BE2C (cell line): ENCODE measurements at regions not wholly inside any gene's neighbourhood (a gene's known extent, or its start where the extent isn't known, plus 50 kb on each side); places are given as distances from the start of the nearest gene placed in this dataset.
"Not testable (repeated sequence)": the region's sequence is repeated elsewhere in the genome, so short reads cannot be mapped to it uniquely, and the experiment has no call there.

Experiments
- DNase-seq: peaks from one replicate; pipeline ENCODE4 v3.0.0-alpha.2; 2020
- H3K27me3 ChIP-seq: fragments of 250-450 bp; sonication (Bioruptor Pico); 2 replicates; pipeline ENCODE4 v1.5.1; 2020; ENCODE audit warnings: mild to moderate bottlenecking
- H3K36me3 ChIP-seq: fragments of 250-450 bp; sonication (Bioruptor Pico); 2 replicates; pipeline ENCODE4 v1.5.1; 2020; ENCODE audit warnings: mild to moderate bottlenecking
- H3K4me1 ChIP-seq: fragments of 250-450 bp; sonication (Bioruptor Pico); 2 replicates; pipeline ENCODE4 v1.5.1; 2020
- H3K4me3 ChIP-seq: 2 replicates; pipeline ENCODE4 v1.5.1; 2011; ENCODE audit warnings: low read depth, low read length
- H3K9me3 ChIP-seq: fragments of 250-450 bp; sonication (Bioruptor Pico); 2 replicates; pipeline ENCODE4 v1.5.1; 2020
- TF ChIP-seq, protein P1 (sequence below): IDR thresholded peaks from 2 replicates; pipeline ENCODE4 v1.5.1; 2012; ENCODE audit warnings: mild to moderate bottlenecking, low read depth, low read length

DNA sequence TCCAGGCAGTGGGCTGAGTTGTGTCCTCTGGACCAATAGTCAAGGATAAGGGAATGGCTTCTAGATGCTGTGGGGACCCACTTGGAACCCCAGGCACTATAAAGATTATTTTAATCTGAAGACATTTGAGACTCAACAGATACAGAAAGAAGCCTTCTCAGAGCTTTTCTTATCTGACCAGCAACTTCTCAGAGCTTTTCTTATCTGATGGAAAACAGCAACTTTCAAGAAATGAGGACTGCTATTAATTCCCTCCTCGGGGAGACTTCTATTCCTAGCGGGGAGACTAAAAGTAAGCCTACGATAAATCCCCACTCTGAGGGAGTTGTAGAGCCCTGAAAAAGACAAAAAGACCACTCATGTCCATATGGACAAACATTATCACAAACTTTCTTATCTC lies 160.5 kb downstream of the RNASET2 start:
- no peak for DNase-seq
- Histone ChIP-seq H3K9me3 (no peaks in the 10 kb centered on the region), H3K36me3 (no peaks in the 10 kb centered on the region), H3K4me1 (no peaks in the 10 kb centered on the region), H3K27me3 (no peaks in the 10 kb centered on the region), H3K4me3 (no peak overlapping the region)
- TF ChIP-seq, protein P1, sequence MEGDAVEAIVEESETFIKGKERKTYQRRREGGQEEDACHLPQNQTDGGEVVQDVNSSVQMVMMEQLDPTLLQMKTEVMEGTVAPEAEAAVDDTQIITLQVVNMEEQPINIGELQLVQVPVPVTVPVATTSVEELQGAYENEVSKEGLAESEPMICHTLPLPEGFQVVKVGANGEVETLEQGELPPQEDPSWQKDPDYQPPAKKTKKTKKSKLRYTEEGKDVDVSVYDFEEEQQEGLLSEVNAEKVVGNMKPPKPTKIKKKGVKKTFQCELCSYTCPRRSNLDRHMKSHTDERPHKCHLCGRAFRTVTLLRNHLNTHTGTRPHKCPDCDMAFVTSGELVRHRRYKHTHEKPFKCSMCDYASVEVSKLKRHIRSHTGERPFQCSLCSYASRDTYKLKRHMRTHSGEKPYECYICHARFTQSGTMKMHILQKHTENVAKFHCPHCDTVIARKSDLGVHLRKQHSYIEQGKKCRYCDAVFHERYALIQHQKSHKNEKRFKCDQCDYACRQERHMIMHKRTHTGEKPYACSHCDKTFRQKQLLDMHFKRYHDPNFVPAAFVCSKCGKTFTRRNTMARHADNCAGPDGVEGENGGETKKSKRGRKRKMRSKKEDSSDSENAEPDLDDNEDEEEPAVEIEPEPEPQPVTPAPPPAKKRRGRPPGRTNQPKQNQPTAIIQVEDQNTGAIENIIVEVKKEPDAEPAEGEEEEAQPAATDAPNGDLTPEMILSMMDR, result no peak

DNA sequence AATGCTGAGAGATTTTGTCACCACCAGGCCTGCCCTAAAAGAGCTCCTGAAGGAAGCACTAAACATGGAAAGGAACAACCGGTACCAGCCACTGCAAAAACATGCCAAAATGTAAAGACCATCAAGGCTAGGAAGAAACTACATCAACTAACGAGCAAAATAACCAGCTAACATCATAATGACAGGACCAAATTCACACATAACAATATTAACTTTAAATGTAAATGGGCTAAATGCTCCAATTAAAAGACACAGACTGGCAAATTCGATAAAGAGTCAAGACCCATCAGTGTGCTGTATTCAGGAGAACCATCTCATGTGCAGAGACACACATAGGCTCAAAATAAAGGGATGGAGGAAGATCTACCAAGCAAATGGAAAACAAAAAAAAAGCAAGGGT lies 163.8 kb upstream of the RPS6KA2 start:
- not testable (repeated sequence) for DNase-seq, H3K36me3 ChIP-seq, H3K4me1 ChIP-seq, H3K9me3 ChIP-seq, H3K27me3 ChIP-seq, H3K4me3 ChIP-seq

DNA sequence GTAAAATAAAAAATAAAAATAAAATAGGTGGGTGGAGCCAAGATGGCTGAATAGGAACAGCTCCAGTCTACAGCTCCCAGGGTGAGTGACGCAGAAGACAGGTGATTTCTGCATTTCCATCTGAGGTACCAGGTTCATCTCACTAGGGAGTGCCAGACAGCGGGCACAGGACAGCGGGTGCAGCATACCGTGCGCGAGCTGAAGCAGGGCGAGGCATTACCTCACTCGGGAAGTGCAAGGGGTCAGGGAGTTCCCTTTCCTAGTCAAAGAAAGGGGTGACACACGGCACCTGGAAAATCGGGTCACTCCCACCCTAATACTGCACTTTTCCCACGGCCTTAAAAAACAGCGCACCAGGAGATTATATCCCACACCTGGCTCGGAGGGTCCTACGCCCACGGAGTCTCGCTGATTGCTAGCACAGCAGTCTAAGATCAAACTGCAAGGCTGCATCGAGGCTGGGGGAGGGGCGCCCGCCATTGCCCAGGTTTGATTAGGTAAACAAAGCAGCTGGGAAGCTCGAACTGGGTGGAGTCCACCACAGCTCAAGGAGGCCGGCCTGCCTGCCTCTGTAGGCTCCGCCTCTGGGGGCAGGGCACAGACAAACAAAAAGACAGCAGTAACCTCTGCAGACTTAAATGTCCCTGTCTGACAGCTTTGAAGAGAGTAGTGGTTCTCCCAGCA lies 161.9 kb upstream of the RPS6KA2 start:
- H3K9me3 ChIP-seq, H3K4me3 ChIP-seq, DNase-seq, H3K36me3 ChIP-seq, H3K27me3 ChIP-seq, H3K4me1 ChIP-seq: not testable (repeated sequence)

DNA sequence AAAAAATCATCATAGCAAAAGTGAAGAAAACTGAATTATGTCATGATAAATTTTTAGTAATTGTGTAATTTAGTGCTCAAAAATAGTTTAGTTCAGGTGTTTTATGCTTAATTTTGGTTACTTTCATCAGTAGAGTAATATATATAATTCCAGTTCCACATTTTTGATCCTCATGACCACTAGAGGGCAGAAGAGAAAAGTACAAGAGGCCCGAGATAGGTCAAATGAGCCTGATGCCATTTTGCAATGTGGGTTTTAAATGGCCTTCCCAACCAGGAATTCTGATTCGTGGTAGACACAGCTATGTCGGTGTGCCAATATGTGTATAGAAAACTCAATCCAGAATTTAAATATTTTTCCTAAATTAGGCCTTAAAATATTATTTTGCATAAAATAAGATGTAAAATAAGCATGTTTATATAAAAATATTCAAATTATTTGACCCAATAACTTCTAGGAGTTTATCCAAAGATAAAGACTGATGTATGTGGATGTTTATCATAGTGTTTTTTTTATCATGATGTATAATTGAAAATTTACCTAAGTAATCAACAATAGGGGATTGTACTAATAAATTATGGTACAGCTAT lies 159.7 kb upstream of the RPS6KA2 start:
- Histone ChIP-seq H3K36me3 (no peaks in the 10 kb centered on the region), H3K9me3 (no peaks in the 10 kb centered on the region), H3K27me3 (no peaks in the 10 kb centered on the region), H3K4me3 (no peak overlapping the region), H3K4me1 (no peaks in the 10 kb centered on the region)
- DNase-seq, result peak; percentile 46
- TF ChIP-seq, protein P1, result peak; percentile 74

DNA sequence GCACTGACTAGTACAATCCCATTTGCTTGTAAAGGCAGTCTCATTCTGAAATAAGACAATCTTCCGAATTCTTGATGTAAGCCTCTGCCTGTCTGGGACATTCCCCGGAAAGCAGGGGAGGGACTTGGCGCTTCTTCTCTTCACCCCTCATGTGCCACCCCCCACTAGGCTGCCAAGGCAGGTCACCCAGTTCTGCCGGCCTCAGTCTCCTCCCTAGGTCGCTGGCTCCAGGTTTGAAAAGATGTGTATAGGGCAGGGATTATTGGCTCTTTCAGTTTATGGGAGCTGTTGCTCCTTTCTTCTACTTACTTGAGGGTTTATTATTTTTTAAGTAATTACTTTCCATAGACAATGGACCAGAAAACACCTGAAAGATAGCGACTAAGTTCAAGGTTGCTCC lies 158.1 kb upstream of the RPS6KA2 start:
- no peaks in the 10 kb centered on the region for H3K36me3 ChIP-seq
- no peak for DNase-seq
- H3K27me3 ChIP-seq, result no peaks in the 10 kb centered on the region
- TF ChIP-seq, protein P1, result no peak
- no peak overlapping the region for H3K4me3 ChIP-seq
- H3K9me3 ChIP-seq, result no peaks in the 10 kb centered on the region
- H3K4me1 ChIP-seq, result no peaks in the 10 kb centered on the region

DNA sequence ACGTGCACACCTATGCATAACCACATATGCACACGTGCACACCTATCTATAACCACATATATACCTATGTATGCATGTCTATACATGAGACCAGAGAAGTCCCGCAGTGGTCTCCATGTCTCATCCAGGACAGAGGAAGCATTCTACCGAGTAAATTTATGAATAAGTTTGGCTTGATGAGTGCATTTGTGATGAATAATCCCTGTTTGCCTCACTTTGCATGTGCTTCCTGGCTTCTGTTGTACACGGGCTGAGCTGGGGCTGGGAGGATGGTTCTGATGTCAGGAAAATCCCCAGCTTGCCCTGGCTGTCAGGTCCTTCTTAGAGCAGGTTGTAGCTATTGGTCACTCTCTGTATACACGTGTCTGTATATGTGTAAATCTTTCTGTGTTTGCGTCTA lies 157.6 kb upstream of the RPS6KA2 start:
- Histone ChIP-seq H3K9me3 (no peaks in the 10 kb centered on the region), H3K4me1 (no peaks in the 10 kb centered on the region), H3K4me3 (no peak overlapping the region), H3K36me3 (no peaks in the 10 kb centered on the region), H3K27me3 (no peaks in the 10 kb centered on the region)
- no peak for DNase-seq
- TF ChIP-seq, protein P1, result no peak

DNA sequence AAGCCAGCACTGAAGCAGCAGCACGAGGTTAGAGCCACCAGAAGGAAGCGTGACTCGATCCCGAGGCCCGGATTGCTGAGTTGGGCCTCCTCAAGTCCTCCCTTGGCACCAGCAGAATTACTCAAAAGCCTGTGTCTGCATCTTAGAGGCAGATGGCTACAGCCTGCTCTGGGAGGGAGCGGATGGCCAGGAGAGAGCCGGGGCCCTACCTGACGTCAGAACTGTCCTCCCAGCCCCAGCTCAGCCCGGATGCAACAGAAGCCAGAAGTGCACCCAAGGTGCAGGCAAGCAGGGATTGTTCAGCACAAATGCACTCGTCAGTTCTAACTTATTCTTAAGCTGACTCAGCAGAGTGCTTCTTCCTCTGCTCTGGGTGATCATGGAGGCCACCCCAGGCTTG lies 155.5 kb upstream of the RPS6KA2 start:
- H3K27me3 ChIP-seq, result no peaks in the 10 kb centered on the region
- TF ChIP-seq, protein P1, result no peak
- H3K4me3 ChIP-seq, result no peak overlapping the region
- no peaks in the 10 kb centered on the region for H3K4me1 ChIP-seq
- no peaks in the 10 kb centered on the region for H3K9me3 ChIP-seq
- no peaks in the 10 kb centered on the region for H3K36me3 ChIP-seq
- no peak for DNase-seq
